Mucosa of rectum (tissue), 2 donors: ENCODE measurements at regions not wholly inside any gene's neighbourhood (a gene's known extent, or its start where the extent isn't known, plus 50 kb on each side); places are given as distances from the start of the nearest gene placed in this dataset.
A peak's percentile ranks its signal among the peaks of the same experiment; 100 is the strongest.

Experiments used
- H3K27ac ChIP-seq, 2 donors: one replicate each; pipeline ENCODE4 v1.7.0; 2013; ENCODE audit warnings: inconsistent platforms in 2 of 2, low read depth in 2 of 2, low read length in 2 of 2
- H3K27me3 ChIP-seq, 2 donors: one replicate each; pipeline ENCODE4 v1.7.0; 2013; ENCODE audit warnings: low read length in 2 of 2; ENCODE audit not compliant: control insufficient read depth in 2 of 2, insufficient read depth in 2 of 2
- H3K36me3 ChIP-seq, 2 donors: one replicate each; pipeline ENCODE4 v1.7.0; 2013; ENCODE audit warnings: low read length in 2 of 2; ENCODE audit not compliant: control insufficient read depth in 2 of 2, insufficient read depth in 2 of 2
- H3K4me1 ChIP-seq, 2 donors: one replicate each; pipeline ENCODE4 v1.7.0; 2013; ENCODE audit warnings: low read length in 2 of 2, mild to moderate bottlenecking in 1 of 2; ENCODE audit not compliant: control insufficient read depth in 2 of 2, insufficient read depth in 2 of 2
- H3K4me3 ChIP-seq, 2 donors: one replicate each; pipeline ENCODE4 v1.7.0; 2013; ENCODE audit warnings: low read length in 2 of 2
- H3K9ac ChIP-seq, 2 donors: one replicate each; pipeline ENCODE4 v1.7.0; 2013; ENCODE audit warnings: low read length in 2 of 2, low read depth in 1 of 2, mild to moderate bottlenecking in 1 of 2
- H3K9me3 ChIP-seq, 2 donors: one replicate each; pipeline ENCODE4 v1.7.0; 2013; ENCODE audit warnings: low read length in 2 of 2; ENCODE audit not compliant: control insufficient read depth in 2 of 2
- donor health status: healthy.
- donor health status: Normal muscosa, but diverticular disease.

- no peaks in the 10 kb centered on the region for H3K36me3 ChIP-seq
- H3K9me3 ChIP-seq, result no peaks in the 10 kb centered on the region
- H3K27me3 ChIP-seq, result no peaks in the 10 kb centered on the region
- peak overlapping the region; percentile 89 for H3K27ac ChIP-seq
- peak overlapping the region; percentile 52 to 75 for H3K9ac ChIP-seq
- peak overlapping the region; percentile 67 to 70 for H3K4me3 ChIP-seq
- H3K4me1 ChIP-seq, result peaks cover 4 to 6% of the 10 kb centered on the region in 2 donors
These were observed 104.9 kb downstream of the FAM53A start for GRCh38 chr4:1579001-1579900.

DNA sequence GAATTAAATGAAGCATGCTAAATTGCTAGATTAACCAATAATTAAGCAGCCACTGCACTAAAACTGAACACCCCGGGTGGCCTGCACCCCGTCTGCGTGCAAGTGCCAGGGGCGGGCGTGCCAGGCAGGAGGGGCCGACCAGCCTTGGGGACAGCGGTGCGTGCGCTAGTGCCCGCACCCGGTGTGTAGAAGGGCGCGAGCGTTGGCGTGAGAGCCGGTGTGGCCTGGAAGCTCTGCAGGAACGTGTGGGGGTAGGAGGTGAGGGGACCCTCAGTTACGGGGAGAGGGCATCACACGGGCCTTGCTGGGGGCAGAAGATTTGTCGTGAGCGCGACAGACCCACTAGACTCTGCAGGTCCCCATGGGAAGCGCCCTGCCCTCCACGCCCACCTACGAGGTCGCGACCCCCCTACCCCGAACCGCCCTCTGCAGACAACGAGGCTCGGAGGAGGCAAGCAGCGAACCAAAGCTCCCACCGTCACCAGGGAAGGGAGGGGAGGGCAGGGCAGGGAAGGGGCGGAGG, 105.8 kb downstream of the FAM53A start:
- H3K9me3 ChIP-seq, result no peaks in the 10 kb centered on the region
- no peak overlapping the region for H3K4me3 ChIP-seq
- H3K27ac ChIP-seq, result no peak overlapping the region
- H3K36me3 ChIP-seq, result no peaks in the 10 kb centered on the region
- H3K4me1 ChIP-seq, result peaks cover 4 to 6% of the 10 kb centered on the region in 2 donors
- H3K27me3 ChIP-seq, result no peaks in the 10 kb centered on the region
- H3K9ac ChIP-seq, result no peak overlapping the region

DNA sequence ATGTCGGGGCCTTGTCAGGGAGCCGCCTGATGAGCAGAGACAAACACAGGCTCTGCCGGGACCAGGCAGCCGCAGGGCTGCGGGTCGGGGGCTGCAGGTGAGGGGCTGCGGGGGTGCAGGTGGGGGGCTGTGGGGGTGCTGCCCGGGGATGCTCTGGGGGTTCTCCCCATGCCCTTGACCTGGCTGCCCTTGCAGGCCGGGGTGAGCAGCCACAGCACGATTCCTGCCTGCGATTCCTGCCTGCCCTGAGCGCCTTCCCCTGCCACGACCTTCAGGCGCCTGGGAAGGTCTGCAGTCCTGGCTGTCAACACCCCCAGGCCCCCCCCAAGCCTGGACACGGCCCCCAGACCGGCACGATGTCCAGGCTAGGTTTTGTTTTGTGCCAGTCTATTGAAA, 106.3 kb downstream of the FAM53A start:
- H3K27me3 ChIP-seq, result no peaks in the 10 kb centered on the region
- no peak overlapping the region for H3K9ac ChIP-seq
- H3K36me3 ChIP-seq, result no peaks in the 10 kb centered on the region
- H3K27ac ChIP-seq, result no peak overlapping the region
- no peaks in the 10 kb centered on the region for H3K9me3 ChIP-seq
- H3K4me3 ChIP-seq, result no peak overlapping the region
- peaks cover 4 to 6% of the 10 kb centered on the region in 2 donors for H3K4me1 ChIP-seq

GRCh38 chr4:1576961-1577821, 106.9 kb downstream of the FAM53A start:
- Histone ChIP-seq H3K36me3 (no peaks in the 10 kb centered on the region), H3K9me3 (no peaks in the 10 kb centered on the region), H3K9ac (no peak overlapping the region), H3K4me3 (no peak overlapping the region), H3K27ac (no peak overlapping the region), H3K27me3 (no peaks in the 10 kb centered on the region), H3K4me1 (peaks cover 6 to 8% of the 10 kb centered on the region in 2 donors)

GRCh38 chr4:1576304-1576960, 107.7 kb downstream of the FAM53A start:
- Histone ChIP-seq H3K27me3 (no peaks in the 10 kb centered on the region), H3K36me3 (no peaks in the 10 kb centered on the region), H3K9ac (no peak overlapping the region)

DNA sequence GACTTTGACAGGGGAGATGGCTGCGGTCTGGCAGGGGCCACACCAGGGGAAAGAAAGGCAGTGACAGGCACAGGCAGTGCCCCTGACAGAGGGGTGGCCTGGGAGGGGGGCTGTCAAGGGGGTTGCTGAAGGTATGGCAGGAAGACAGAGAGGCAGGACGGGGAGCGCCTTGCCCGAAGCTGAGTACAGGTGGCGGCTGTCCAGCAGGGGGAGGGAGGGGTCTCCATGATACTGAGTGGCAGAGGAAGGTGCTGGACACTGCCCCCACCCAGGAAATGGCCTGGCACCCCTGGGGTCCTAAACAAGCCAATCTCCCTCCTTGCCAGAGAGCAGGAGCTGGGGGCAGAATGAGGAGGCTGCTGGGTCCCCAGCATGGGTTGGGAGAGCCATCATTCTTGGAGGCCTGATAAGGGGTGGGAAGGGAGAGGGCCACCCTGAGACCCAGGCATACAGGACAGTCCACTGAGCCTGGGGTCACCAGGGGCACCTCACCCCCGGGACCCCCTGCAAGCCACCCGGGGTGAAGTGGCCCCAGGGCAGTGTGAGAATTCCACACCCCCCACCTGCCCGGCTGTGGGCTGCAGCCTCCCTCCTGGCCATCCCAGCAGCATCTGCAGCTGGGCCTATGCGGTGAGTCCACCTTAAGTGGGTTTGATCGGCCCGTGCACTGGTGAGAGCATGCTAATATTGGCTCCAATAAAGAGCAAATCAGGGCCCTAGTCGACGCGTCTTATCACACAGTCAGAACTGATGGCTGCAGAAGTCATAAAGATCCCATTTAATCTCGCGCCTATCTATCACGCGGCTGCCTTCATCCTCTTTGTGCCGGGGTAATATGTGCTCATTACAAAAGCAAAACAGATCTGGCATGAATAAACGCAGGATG, 108.5 kb downstream of the FAM53A start:
- H3K27me3 ChIP-seq, result no peaks in the 10 kb centered on the region
- no peak overlapping the region for H3K9ac ChIP-seq

More at GRCh38 chr4:1576304-1576960, 107.7 kb downstream of the FAM53A start:
- H3K27ac ChIP-seq, result no peak overlapping the region
- peaks cover 6 to 8% of the 10 kb centered on the region in 2 donors for H3K4me1 ChIP-seq
- no peak overlapping the region for H3K4me3 ChIP-seq
- H3K9me3 ChIP-seq, result no peaks in the 10 kb centered on the region

GRCh38 chr4:1574601-1575417, 109.3 kb downstream of the FAM53A start:
- H3K9me3 ChIP-seq, result no peaks in the 10 kb centered on the region
- H3K9ac ChIP-seq, result no peak overlapping the region
- no peaks in the 10 kb centered on the region for H3K27me3 ChIP-seq
- H3K4me1 ChIP-seq, result peaks cover 6 to 8% of the 10 kb centered on the region in 2 donors
- H3K36me3 ChIP-seq, result no peaks in the 10 kb centered on the region
- H3K4me3 ChIP-seq, result no peak overlapping the region
- H3K27ac ChIP-seq, result peak overlapping the region; percentile 48 to 67

More for the DNA sequence above, 108.5 kb downstream of the FAM53A start:
- Histone ChIP-seq H3K36me3 (no peaks in the 10 kb centered on the region), H3K9me3 (no peaks in the 10 kb centered on the region), H3K4me1 (peaks cover 6 to 8% of the 10 kb centered on the region in 2 donors), H3K27ac (peak overlapping the region; percentile 48 to 67), H3K4me3 (no peak overlapping the region)

- Histone ChIP-seq H3K9ac (no peak overlapping the region), H3K4me3 (no peak overlapping the region), H3K4me1 (peaks cover 0 to 8% of the 10 kb centered on the region in 2 donors), H3K27me3 (no peaks in the 10 kb centered on the region), H3K27ac (peak overlapping the region in 1 of 2 donors; percentile 67), H3K9me3 (no peaks in the 10 kb centered on the region), H3K36me3 (no peaks in the 10 kb centered on the region)
These were observed 110.2 kb downstream of the FAM53A start for GRCh38 chr4:1573830-1574459.
